ENCODE measurements at regions not wholly inside any gene's neighbourhood (a gene's known extent, or its start where the extent isn't known, plus 50 kb on each side); places are given as distances from the start of the nearest gene placed in this dataset.
A peak's percentile ranks its signal among the peaks of the same experiment; 100 is the strongest.

DNA sequence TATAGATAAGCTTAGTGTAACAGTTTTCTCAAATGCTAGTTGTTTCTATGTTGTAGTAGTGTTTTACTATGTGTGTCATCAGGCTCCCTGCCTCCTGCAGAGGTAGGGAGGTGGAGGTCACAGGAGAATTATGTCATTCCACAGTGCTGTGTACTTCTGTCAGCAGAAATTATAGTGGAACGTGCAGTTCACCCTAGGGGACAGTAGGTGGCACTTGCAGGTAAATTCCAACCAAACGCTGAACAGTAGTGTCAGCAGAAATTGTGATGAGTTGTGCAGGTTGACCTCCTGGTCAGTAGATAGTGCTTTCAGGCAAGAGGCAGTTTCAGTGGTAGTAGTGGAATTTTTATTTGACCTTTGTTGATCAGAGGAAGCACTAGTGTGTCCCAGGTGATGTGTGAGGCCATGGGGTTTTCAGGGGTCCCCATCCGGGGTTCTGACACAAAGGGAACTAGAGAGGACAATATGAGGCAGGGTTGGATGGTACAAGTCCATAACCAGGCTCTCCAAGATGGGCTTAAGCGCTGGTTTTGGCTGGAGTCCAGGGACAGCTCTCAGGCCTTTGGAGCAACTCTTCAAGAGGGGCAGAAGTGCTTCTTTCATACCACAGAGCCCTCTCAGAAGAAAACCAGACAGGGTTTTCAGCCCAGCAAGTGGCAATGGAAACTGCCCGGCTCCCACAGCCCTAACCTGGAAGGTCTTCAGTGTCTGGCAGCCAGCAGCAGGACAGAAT lies 402.9 kb downstream of the CYLC2 start:
- peak; percentile 14 to 37 (median 22) for DNase-seq (ENCODE audit: low read depth in 4 of 4, low spot score in 3 of 4)

DNA sequence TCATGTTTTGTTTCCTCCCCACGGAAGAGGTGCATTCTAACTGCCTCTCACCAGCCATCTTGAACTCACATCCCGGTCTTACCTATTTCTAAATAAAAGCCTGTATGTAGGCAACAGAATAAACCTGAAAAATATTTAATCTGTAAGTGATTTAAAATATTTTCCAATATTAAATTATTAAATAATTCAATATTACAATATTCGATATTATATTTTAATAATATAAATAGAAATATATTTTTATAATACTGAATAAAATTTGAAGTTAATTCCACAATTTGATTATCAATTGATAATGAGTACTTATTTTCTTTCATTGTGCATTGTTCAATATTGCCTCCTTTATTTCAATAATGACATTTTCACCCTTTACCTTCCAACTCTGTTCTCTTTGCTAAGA lies 404.4 kb downstream of the CYLC2 start:
- DNase-seq (ENCODE audit: low read depth in 4 of 4, low spot score in 3 of 4) = no peak

DNA sequence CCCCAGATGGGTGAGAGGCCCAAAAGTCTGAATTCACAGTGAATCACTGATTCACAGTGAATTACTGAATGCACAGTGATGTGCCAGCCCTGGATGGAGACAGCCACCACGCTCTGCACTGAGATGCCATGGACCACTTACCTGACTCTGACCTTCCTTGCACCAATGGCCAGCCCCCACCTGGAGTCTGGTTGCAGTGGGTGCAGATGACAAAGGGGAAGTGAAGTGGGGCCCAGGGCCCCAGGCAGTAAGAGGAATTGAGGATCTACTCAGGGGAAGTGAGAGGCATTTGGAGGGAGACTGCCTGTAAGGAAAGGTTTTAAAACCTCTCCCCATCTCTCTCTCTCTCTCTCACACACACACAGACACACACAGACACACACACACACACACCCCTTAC lies 412.1 kb downstream of the CYLC2 start:
- no peak for DNase-seq (ENCODE audit: low read depth in 4 of 4, low spot score in 3 of 4)

DNA sequence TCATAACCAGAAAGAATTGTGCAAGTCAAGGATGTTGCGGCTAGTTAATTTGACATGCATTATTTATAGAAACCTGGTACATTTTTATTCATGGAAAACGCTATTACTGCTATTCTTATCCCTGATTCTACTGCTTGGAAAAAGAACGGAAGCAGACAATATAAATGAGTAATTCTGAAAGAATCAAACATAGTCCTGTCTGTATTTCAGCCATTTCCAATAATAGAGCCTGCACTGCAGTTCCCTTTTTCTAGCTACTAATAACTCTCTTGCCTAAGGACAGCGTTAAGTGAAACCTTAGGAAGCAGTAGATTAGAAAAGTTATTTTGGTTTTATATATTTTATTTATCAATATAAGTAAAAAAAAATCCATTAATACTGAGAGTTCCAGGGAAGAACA lies 414.9 kb downstream of the CYLC2 start:
- DNase-seq (ENCODE audit: low read depth in 4 of 4, low spot score in 3 of 4) = no peak

DNA sequence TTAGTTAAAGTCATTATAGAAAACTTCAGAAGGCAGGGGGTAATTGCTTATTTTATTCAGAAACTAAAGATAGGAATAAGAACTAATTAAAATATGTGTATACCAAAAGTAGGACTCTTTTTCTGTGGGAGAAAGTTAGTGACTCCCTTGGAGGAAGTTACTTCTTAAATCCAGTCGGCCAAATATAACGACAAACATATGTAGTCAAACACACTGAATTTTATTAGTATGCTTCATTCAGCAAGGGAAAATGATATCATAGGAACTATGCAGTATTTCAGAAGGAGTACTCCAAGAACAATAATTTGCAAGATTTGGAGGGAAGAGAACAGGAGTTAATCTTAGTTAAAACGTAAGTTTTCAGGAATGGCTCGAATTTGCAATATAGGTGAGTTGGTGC lies 432.6 kb downstream of the CYLC2 start:
- DNase-seq (ENCODE audit: low read depth in 4 of 4, low spot score in 3 of 4) = no peak

DNA sequence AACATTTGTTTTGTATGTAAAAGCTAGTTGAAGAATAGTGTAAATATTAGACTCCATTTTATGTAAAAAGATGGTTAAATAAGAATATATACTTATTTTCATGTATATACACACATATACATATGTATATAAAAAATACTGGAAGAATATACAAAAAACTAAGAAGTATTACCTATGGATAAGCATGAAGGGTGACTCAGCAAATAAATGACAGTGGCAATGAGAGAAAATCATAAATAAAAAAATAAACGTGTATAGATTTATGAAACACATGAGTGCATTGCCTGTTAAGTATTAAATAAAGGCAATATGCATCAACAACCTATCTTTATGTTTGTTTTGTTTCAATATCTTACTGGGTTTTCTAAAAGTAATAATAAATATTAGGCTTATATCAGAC lies 435.3 kb downstream of the CYLC2 start:
- no peak for DNase-seq (ENCODE audit: low read depth in 4 of 4, low spot score in 3 of 4)

DNA sequence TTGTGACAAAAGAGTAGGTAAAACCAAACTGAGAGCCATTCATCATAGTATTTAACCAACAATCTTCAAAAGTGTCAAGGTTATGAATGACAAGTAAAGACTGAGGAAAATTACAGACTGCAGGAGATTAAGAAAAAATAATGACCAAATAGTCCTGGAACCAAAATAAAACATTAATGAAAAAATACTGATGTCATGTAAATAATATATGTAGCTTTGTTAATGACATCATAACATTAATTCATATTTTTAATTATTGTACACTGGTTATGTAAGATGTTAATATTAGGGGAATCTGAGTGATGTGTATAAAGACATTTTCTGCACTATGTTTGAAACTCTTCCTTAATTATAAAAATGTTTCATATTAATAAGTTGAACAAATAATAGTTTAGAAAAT lies 436.7 kb downstream of the CYLC2 start:
- no peak for DNase-seq (ENCODE audit: low read depth in 4 of 4, low spot score in 3 of 4)

DNA sequence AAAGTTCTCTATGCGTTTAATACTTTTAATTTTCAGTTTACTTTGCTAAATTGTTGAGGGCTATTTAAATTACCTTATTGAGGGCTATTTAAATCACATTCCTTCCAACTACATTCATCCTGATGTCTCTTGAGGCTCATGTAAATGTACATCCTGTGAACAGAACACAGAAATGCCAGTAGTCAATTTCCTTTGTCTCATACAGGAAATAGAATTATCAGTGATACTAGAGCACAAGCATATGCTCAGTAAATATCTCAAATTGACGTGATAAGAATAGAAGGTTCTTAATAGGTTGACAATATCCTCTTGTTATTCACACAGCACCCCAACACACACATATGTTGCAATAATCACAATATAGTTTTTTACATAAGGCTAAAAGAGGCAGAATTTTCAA lies 449.0 kb downstream of the CYLC2 start:
- no peak for DNase-seq (ENCODE audit: low read depth in 4 of 4, low spot score in 3 of 4)

DNA sequence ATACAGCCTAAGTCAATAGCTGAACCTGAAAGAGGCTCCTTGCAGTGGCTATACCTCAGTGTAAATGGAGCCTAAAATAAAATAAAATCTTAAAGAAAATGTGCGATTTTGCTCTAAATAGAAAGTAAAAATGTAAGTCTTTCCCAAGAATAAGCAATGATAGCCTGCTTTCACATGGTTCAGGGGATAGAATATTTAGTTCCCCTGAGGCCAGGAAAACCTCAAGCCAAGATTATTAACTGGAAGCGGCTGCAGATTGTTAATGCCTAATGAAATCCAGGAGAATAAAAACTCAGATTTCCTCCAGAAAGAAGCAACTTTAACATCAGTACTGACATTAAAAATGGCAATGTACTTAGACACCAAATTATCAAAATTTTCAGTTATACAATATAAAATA lies 463.7 kb downstream of the CYLC2 start:
- DNase-seq (ENCODE audit: low read depth in 4 of 4, low spot score in 3 of 4) = no peak

DNA sequence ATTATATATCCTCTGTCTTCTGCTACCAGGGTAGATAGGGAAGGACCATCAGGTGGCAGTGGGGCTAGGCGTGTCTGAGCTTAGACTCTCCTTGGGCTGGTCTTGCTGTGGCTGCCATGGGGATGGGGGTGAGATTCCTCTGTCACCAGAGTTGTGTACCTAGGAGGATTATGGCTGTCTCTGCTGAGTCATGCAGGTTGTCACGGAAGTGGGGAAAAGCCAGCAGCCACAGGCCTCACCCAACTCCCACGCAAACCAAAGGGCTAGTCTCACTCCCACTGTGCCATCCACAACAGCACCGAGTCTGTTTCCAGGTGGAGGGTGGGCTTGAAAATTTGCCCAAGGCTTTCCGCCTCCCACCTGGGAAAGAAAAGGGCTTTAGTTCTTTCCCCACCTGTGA lies 476.1 kb downstream of the CYLC2 start:
- no peak for DNase-seq (ENCODE audit: low read depth in 4 of 4, low spot score in 3 of 4)

DNA sequence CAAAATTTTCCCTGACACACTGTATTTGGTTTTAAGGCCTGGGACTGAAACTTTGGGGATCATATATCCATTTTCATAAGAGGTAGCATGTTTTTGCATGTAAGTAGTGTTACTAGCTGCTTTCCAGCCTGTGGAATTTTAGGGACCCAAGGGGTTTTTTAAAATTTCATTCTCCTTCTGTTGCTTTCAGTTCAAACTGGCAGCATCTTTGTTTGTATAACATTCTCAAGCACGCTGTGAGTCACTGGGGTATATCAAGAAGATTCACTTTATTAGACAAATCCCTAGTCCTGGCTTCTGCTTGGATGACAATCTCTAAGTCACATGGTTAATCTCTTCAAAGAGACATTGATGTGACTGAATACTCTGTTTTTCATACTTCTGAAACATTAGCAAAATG lies 479.0 kb downstream of the CYLC2 start:
- no peak for DNase-seq (ENCODE audit: low read depth in 4 of 4, low spot score in 3 of 4)

DNA sequence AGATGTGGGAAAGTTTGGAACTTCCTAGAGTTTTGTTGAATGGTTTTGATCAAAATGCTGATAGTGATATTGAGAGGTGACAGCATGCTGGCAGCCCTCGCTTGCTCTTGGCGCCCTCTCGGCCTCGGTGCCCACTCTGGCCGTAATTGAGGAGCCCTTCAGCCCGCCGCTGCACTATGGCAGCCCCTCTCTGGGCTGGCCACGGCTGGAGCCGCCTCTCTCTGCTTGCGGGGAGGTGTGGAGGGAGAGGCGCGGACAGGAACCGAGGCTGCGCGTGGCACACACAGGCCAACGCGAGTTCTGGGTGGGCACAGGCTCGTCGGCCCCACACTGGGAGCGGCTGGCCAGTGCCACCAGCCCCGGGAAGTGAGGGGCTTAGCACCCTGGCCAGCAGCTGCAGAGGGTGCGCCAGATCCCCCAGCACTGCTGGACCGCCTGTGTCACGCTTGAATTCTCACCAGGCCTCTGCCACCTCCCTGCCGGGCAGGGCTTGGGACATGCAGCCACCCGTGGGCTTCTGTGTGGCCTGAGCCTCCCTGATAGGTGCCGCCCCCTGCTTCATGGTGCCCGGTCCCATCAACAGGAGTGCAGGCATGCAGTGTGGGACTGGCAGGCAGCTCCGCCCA lies 488.5 kb downstream of the CYLC2 start:
- DNase-seq (ENCODE audit: low read depth in 4 of 4, low spot score in 3 of 4) = no peak

DNA sequence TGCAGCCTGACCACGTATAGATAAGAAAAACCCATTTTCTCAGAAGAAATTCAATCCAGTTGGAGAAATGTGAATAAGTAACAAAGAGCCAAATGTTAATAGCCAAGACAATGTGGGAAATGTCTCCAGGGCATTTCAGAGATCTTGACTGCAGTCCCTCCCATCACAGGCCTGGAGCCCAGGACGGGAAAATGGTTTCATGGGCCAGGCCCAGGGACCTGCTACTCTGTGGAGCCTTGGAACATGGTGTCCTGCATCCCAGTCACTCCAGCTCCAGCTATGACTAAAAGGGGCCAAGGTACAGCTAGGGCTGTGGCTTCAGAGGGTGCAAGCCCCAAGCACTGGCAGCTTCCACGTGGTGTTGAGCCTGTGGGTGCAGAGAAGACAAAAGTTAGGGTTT lies 490.0 kb downstream of the CYLC2 start:
- no peak for DNase-seq (ENCODE audit: low read depth in 4 of 4, low spot score in 3 of 4)

DNA sequence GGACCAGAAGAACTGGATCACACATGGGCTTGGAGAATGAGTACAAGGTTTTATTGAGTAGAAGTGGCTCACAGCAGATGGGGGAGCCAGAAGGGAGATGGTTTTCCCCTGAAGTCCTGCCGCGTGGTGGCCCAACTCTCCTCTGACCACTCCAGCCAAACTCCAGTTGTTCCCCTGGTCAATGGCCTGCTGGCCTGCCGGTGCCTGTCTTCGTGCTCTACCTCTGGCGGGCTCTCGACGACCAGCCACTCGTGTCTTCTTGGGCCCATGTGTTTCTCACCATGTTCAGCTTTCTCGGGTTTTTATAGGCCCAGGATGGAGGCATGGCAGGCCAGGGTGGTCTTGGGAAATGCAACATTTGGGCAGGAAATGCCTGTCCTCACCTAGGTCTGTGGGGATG lies 519.6 kb downstream of the CYLC2 start:
- DNase-seq (ENCODE audit: low read depth in 4 of 4, low spot score in 3 of 4) = no peak

DNA sequence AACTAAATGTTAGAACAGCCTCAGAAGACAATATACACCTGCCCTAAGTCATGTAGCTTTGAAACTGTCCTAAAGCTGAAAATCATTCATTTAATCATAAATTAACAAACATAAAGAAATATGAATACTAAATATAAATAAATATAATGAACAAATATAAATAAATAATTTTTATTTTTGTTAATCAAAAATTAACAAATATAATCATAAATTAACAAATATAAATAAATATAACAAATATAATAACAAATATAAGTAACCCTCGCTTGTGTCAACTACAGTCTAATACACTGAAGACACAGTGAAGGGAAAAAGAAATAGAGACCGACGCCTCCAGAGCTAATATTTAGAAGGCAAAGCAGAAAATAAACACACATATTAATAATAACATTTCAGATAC lies 527.3 kb downstream of the CYLC2 start:
- no peak for DNase-seq (ENCODE audit: low read depth in 4 of 4, low spot score in 3 of 4)

DNA sequence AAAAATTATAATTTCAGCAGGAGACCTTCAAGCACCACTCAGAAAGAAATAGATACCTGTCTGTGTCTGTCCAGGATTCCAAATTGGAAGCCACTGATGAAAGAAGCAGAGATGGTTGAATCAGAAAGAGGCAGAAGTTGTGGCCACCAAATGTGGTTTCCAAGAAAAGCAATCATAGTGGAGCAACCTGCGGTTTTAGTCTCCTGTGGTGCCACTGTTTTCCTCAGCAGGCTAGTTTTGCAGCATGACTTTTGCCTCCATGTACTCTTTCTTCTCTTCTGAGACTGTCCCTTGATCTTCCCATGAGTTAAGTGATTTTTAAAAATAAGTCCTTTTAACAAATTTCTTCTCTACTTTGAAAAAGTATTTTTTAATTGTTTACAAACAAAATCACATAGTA lies 535.8 kb downstream of the CYLC2 start:
- no peak for DNase-seq (ENCODE audit: low read depth in 4 of 4, low spot score in 3 of 4)

DNA sequence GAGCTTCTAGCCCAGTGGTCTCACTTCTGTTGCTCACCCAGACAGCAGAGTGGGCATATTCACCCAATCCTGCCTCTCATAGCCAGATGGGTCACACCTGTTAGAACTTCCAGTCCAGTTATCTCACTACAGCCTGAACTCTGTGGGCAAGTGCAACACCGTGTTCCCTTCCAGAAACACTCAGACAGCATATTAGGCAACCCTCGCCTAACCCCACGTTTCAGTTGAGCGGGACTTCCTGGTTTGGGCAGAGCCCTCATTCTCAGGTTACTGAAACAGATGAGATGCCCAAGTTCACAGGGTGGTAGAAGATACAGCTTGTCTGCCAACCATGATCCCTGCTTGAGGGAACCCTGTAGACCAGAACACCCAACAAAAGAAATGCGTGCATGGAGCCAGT lies 538.2 kb downstream of the CYLC2 start:
- DNase-seq (ENCODE audit: low read depth in 4 of 4, low spot score in 3 of 4) = no peak

DNA sequence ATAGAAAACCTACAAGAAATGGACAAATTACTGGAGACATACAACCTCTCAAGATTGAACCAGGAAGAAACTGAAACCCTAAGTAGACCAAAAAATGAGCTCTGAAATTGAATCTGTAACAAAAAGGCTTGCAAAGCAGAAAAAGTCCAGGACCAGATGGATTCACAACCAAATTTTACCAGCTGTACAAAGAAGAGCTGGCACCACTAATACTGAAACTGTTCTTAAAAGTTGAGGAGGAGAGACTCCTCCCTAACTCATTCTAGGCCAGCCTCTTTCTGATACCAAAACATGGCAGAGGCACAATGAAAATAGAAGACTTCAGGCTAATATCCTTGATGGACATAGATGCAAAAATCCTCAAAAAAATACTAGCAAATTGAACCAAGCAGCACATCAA lies 542.3 kb downstream of the CYLC2 start:
- no peak for DNase-seq (ENCODE audit: low read depth in 4 of 4, low spot score in 3 of 4)

DNA sequence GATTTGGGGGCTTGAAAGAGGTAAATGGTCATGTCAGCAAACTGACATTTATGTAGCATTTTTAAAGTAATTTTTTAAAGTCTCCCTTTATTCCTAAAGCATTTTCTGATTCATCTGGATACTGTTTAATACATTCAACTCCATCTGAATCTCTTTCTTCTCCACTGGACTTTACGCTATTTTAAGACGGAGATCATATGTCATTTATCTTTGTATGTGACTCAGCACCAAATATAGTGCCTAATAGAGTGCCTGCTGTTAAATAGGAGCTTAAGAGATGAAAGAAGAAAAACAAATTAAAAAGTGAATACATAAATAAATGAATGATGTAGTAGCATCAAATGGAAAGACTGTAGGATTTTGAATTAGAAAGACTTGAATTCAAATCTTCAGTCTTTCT lies 548.8 kb upstream of the SMC2 start:
- no peak for DNase-seq (ENCODE audit: low read depth in 4 of 4, low spot score in 3 of 4)

DNA sequence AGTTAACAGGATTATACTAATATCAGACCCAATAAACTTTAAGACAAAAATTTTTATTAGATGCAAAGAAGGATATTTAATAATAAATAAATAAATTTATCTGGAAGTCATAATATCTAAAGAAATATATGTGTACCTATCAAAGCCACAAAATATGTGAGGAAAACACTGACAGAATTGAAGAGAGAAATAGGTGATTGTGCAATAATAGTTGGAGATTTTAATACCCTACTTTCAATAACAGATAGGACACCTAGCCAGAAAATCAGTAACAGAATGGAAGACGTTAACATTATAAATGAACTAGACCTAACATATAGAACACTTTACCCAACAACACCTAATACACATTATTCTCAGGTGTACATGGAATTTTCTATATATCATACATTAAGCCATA lies 541.4 kb upstream of the SMC2 start:
- DNase-seq (ENCODE audit: low read depth in 4 of 4, low spot score in 3 of 4) = no peak

DNA sequence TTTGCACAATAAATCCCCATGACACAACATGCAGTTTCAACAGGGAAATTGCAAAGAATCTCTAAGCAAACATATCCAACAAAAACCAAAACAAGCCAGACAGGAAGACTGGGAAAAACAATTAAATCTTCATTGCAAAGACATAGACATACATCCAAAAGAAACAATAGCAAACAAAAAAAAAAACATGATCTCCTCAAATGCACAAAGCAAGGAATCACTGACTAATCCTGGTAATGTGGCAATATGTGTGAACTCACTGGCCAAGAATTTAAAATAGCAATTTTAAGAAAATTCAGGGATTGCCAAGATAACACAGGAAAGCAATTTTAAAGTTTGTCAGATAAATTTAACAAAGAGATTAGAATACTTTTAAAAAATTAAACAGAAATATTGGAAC lies 520.1 kb upstream of the SMC2 start:
- no peak for DNase-seq (ENCODE audit: low read depth in 4 of 4, low spot score in 3 of 4)

DNA sequence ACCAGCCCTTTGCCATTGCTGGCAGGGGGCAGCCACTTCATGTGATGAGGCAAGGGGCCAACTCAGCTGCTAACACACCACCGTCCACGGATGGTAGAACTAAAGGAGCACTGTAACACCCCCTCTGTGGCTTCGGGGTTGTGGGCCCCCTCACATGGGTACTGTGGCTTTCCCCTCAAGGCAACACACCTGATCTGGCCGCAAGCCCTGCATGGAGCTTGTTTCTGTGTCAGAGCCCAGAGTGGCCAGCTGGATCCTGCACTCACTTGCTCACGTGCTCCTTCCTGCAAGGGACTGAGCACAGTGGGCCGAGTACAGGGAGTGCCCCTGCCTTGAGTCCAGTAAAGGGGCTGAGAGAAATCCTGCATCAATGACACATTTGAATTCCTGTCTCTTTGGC lies 507.4 kb upstream of the SMC2 start:
- no peak for DNase-seq (ENCODE audit: low read depth in 4 of 4, low spot score in 3 of 4)

DNA sequence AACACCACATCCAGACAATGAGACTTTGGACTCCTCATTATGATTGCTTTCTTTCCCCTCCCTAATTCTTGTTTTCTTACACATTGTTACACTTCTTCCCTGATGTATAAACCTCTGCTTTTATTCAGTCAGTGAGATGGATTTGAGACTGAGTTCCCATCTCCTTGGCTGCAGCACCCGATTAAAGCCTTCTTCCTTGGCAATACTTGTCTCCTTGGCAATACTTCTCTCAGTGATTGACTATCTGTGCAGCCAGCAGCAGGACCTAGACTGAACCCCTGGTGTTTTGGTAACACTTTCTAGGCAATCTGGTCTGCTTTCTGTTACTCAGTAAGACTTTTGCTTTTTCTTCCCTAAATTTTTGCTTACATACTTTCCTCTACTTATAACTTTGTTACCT lies 492.8 kb upstream of the SMC2 start:
- DNase-seq (ENCODE audit: low read depth in 4 of 4, low spot score in 3 of 4) = no peak
